SKM-1 (cell line): ENCODE measurements at regions not wholly inside any gene's neighbourhood (a gene's known extent, or its start where the extent isn't known, plus 50 kb on each side); places are given as distances from the start of the nearest gene placed in this dataset.

Experiments used
- DNase-seq: peaks from one replicate; lab custom pipeline; 2025; ENCODE audit not compliant: unreplicated experiment; lab: John Stamatoyannopoulos, UW

- no peak for DNase-seq
Observed at GRCh38 chr9:115169003-115169402, 51.0 kb upstream of the TNC start.

- no peak for DNase-seq
Observed at GRCh38 chr9:115170358-115171073, 52.6 kb upstream of the TNC start.

DNA sequence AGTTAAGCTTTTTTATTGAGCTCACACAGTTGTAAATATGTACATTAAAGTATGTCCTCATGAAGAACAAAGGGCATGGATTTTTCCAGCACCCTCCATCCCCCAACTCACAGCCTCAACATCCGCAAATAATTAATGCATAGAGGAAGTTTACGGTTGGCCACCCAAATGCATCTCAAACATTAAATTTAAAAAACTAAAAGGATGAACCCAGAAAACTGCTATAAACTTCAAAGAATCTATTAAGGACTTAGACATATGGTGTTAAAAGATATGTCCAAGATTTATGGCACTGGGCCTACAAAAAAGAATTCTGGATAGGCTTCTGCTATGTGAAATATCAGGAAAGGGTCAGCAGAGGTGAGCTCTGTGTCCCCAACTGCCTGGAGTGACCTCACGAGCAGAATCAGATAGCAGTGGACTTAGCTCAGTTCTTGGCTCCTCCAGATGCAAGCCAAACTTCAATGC is 54.0 kb upstream of the TNC start:
- no peak for DNase-seq

GRCh38 chr9:115182264-115182663 is 64.3 kb upstream of the TNC start:
- DNase-seq, result no peak

DNA sequence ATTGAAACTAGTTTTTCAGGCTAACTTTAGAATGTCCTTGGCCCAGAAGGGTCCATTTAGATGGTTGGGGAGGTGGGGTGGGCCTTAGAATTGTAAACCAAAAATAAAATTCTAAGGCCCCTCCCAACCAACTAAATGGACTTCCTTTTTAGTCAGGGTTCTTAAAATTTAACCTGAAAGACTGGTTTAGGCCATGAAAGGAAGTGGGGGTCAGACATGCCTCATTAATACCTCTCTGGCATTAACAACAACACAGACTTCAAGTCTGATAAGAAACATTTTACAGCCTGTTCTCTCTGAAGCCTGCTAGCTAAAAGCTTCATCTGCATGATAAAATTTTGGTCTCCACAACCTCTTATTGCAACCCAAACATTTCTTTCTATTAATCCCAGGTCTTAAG is 65.5 kb upstream of the TNC start:
- no peak for DNase-seq

DNA sequence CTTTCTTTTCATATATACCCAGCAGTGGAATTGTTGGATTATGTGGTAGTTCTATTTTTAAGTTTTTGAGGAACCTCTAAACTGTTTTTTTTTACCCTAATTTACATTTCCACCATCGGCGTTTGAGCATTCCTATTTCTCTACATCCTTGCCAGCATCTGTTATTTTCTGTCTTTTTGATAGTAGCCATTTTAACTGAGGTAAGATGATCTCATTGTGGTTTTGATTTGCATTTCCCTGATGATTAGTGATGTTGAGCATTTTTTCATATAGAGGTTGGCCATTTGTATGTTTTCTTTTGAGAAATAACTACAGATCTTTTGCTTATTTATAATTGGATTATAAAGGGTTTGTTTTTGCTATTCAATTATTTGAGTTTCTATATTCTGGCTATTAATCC is 71.7 kb upstream of the TNC start:
- no peak for DNase-seq

- DNase-seq, result no peak
Observed at GRCh38 chr9:115191667-115192066, 73.7 kb upstream of the TNC start.

DNA sequence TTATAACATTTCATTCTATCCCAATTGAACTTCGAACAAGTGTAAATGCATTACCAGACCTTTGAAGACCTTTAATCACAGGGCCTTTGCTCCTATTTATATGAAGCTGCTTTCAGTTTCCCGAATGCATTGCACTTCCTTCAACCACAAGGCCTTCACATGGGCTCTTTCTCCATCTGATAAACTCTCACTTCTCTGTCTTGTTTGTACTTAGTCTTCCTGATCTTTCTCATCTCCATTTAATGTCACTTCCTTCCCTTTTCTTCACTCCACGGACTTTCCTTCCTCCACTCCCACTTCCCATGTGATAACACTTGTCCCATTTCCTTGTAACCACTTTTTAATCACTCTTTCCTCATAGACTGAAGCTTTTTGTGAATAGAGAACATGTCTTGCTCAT is 74.3 kb upstream of the TNC start:
- DNase-seq, result no peak

- DNase-seq, result no peak
Observed at GRCh38 chr9:115192835-115193525, 75.0 kb upstream of the TNC start.

DNA sequence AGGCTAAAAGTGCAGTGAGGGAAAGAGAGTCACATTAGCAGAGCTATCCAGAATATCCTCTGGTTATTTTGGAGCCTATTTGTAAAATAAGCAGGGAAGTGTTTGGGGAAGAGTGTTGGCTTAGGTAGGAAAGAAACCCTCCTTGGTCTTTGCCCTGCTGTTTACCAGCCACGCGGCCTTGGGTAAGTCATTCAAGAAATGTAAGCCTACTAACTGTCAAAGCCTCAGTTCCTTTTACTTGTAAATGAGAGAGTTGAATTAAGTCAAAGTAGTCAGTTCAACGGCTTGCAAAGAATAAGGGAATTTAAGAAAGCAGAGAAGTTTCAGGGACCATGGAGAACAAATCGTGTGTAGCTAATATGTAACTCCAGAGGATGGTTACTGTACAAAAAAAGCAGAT is 75.8 kb upstream of the TNC start:
- DNase-seq, result no peak

- DNase-seq, result no peak
Observed at GRCh38 chr9:115194216-115194615, 76.3 kb upstream of the TNC start.

- DNase-seq, result no peak
Observed at GRCh38 chr9:115195912-115196311, 78.0 kb upstream of the TNC start.

DNA sequence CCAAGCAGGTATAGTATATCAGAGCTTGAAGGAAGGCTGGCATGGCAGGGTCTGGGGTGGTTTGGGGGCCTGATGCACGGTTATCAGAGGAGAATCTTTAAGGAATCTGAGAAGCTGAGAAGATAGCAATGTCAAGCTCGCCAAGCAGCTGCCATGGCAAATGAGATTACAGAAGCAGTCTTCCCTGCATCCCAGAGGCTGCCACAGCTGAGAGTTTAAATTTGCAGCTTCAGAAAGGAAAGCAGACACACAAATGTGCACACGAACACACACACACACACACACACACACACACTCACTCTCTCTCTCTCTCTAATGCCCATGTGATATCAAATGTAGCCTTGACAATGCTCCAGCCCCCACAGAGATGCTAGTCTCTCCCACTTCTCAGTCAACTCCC is 79.0 kb upstream of the TNC start:
- no peak for DNase-seq

DNA sequence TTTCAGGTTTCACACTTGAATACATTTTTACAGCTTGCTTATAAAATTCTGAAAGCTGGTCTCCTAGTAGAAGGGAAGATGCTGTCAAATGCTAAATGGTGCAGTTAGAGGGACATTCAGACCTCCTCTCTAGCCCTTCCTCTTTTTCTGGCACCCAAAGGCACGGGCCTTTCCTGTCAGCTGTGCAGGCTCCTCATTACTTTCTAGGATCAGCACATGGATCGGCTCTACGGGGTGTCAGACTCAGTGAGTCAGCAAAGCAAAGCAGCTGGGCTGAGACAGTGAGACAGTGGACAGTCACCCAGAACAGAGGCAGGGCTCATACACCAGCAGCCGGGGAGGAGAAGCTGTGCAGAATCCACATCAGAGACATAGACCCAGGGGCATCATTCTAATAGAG is 80.0 kb upstream of the TNC start:
- no peak for DNase-seq

DNA sequence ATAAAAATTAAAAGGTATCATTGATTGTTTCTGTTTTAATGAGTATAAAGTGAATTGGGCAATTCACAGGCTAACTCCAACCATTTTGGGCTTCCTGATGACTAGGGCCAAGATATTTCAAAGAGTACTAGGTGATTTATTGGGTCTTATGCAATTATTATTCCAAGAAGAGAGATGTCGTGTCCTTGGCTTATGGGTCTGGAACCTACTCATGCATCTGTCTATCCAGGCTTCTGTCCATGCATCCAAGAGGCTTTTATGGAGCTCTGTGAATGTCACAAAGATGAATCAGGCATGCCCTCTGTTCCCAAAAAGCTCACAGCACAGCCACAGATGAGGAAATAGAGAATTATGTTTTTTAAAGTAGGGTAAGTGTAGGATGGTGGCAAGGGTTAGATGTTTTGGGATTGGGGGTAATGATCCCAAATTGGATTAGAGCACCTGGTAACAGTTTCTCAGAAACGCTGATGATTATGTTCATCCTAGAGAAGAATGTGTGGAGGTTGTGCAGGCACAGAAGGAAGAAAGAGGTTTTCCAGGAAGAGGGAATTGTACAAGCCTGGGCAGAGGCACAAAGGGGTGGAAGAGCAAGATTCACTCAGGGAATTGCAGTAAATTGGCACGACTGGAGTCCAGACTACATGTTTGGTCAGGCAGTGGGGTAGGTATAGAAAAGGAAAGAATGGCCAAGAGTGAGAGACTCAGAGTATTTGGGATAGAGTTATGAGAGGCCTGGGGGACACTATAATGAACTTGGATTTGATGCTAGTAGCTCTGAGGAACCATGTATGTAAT is 83.0 kb upstream of the TNC start:
- no peak for DNase-seq

DNA sequence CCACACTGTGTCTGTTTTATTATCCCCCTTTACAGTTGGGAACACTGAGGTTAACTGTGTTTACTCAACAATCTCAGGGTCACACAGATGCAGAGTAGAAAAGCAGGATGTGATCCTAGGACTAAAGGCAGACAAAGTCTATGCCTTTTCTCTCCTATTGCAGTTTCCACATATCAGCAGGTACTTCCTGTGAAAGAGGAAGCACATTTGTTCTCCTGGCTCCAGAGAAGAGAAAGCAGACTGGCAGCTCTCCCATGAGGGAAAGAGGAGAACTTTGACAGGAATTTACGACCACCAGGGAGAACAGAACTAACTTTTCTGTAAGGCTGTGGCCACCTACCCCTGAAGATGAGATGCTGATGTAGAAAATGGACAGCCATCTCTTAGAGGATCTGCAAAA is 84.2 kb upstream of the TNC start:
- DNase-seq, result no peak

DNA sequence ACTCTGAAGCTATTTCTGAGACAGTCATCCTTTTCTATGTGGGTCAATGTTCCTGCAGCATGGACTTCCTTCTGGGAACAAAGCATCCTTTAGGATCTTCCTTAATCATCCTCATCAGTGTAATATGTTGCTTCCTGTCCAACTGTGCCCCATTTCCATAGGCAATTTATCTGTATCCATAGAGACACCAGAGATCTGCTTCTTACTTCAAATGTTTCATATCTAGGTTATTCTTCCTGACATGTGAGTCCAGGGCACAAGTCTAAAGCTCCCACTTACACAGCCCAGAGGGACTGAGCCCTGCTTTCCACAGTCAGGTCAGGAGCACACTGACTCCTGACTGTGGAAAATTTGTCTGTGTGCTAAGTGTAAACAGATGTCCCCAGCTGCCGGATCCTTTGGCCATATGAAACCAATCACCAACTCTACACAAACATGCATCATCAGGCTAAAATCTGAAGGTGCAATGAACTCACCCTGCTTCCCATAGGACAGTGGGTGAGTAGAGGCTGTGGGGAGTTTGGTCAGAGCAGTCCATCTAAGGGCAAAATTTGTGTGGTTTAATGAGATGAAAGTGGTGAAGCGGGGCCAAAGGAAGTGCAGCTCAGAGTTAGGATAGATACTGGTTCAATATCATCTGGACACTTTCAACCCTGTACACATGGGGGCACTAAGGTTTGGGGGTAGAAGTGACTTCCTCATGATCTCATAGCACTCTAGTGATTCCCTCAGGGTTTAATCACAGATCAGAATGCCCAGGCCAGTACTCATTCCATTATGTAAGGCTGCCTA is 85.2 kb upstream of the TNC start:
- DNase-seq, result no peak

- DNase-seq, result no peak
Observed at GRCh38 chr9:115204904-115205453, 87.0 kb upstream of the TNC start.

DNA sequence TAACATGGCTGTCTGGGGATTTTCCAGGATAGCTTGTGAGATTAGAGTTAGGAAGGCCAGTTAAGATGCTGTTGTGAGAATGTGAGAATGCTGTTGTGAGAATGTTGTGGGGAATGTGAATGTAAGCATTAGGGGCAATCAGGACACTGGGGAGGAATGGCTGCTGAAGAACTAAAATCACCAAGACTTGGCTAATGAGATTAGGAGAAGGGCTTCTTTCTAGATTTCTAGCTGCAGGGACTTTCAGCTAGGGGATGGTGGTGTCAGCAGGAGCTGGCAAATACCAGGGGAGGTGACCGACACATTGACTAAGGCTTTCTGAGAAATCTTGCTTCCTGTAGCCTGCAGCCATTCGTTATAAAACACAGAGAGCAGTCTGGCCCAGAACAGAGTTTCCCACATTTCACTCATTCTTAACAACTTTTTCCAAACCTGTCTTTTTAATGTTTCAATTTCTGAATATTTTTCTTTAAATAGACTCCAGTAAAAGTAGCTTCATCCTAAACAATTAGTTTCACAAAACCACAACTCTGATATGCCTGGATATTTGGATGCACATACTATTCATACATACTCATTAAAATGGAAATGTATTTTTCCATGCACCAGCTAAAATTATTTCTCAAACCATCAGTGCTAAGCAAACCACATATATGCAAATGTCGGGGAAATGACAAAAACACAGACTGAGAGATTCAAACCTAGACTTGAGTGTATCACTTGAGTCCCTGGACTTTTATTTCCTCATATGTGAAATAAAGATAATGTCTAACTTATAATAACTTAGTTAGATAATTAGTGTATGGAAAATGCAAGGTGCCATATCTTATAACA is 89.3 kb upstream of the TNC start:
- no peak for DNase-seq

GRCh38 chr9:115208501-115208900 is 90.5 kb upstream of the TNC start:
- DNase-seq, result no peak
